SU-DHL-6 (cell line): ENCODE measurements at regions not wholly inside any gene's neighbourhood (a gene's known extent, or its start where the extent isn't known, plus 50 kb on each side); places are given as distances from the start of the nearest gene placed in this dataset.

ENCODE experiments used
- H2AFZ ChIP-seq: fragments of 200-600 bp; sonication (generic); 2 replicates; pipeline ENCODE4 v1.6.1; 2014; ENCODE audit warnings: low read depth, mild to moderate bottlenecking, moderate library complexity, mixed read lengths, antibody characterized with exemption, low read length; ENCODE audit not compliant: severe bottlenecking
- H3F3A ChIP-seq: fragments of 200-600 bp; shearing (Covaris generic); 2 replicates; pipeline ENCODE4 v1.6.0; 2016; ENCODE audit warnings: antibody characterized with exemption, mild to moderate bottlenecking; ENCODE audit not compliant: insufficient read depth
- H3K27ac ChIP-seq: fragments of 200-600 bp; sonication (generic); 2 replicates; pipeline ENCODE4 v1.5.1; 2016; ENCODE audit warnings: low read depth, mild to moderate bottlenecking, low read length, moderate library complexity, mixed read lengths
- H3K27me3 ChIP-seq: fragments of 200-600 bp; sonication (generic), shearing (Covaris generic); 2 replicates; pipeline ENCODE4 v1.6.0; 2014; ENCODE audit warnings: mild to moderate bottlenecking, low read length
- H3K36me3 ChIP-seq: fragments of 200-600 bp; sonication (generic); 2 replicates; pipeline ENCODE4 v1.6.1; 2014; ENCODE audit warnings: mild to moderate bottlenecking, low read length, mixed read lengths
- H3K4me2 ChIP-seq: fragments of 300-600, 200-600 bp; shearing (Covaris generic), sonication (generic); 2 replicates; pipeline ENCODE4 v1.6.0; 2014; ENCODE audit warnings: low read length, low read depth, mild to moderate bottlenecking; ENCODE audit not compliant: poor library complexity, severe bottlenecking
- H3K4me3 ChIP-seq: fragments of 200-600 bp; sonication (generic); 2 replicates; pipeline ENCODE4 v1.5.1; 2014; ENCODE audit warnings: antibody characterized with exemption, low read length, mild to moderate bottlenecking, mixed read lengths; ENCODE audit not compliant: insufficient read depth, poor library complexity, severe bottlenecking
- H3K79me2 ChIP-seq: fragments of 200-600 bp; sonication (generic); 2 replicates; pipeline ENCODE4 v1.6.1; 2014; ENCODE audit warnings: mild to moderate bottlenecking, low read length, moderate library complexity; ENCODE audit not compliant: insufficient read depth
- H3K9ac ChIP-seq: fragments of 200-600 bp; sonication (generic); 2 replicates; pipeline ENCODE4 v1.7.0; 2014; ENCODE audit warnings: mild to moderate bottlenecking, low read length
- H3K9me2 ChIP-seq: fragments of 200-600 bp; sonication (generic); replicated peaks from 2 replicates; pipeline ENCODE4 v1.6.1; 2014; ENCODE audit warnings: low read length; ENCODE audit not compliant: insufficient read depth
- H3K9me3 ChIP-seq: fragments of 200-600 bp; sonication (generic); 2 replicates; pipeline ENCODE4 v1.6.1; 2014; ENCODE audit warnings: low read length, mixed read lengths; ENCODE audit not compliant: insufficient read depth
- H4K20me1 ChIP-seq: fragments of 200-600 bp; sonication (generic); 2 replicates; pipeline ENCODE4 v1.6.1; 2014; ENCODE audit warnings: low read depth, mild to moderate bottlenecking, antibody characterized with exemption, low read length, moderate library complexity, mixed read lengths
- EZH2phosphoT487 ChIP-seq: fragments of 200-600 bp; sonication (generic), shearing (Covaris generic); conservative IDR thresholded peaks from 2 replicates; pipeline ENCODE4 v1.6.1; 2018; ENCODE audit warnings: mild to moderate bottlenecking, antibody characterized with exemption, low read length, moderate library complexity, mixed read lengths
- TF ChIP-seq, protein P1 (sequence below): fragments of 200-600 bp; sonication (generic); IDR thresholded peaks from one replicate; pipeline ENCODE4 v1.5.1; 2017; ENCODE audit warnings: antibody characterized with exemption, mild to moderate bottlenecking, low read length, moderate library complexity; ENCODE audit not compliant: insufficient read depth, poor library complexity, severe bottlenecking

DNA sequence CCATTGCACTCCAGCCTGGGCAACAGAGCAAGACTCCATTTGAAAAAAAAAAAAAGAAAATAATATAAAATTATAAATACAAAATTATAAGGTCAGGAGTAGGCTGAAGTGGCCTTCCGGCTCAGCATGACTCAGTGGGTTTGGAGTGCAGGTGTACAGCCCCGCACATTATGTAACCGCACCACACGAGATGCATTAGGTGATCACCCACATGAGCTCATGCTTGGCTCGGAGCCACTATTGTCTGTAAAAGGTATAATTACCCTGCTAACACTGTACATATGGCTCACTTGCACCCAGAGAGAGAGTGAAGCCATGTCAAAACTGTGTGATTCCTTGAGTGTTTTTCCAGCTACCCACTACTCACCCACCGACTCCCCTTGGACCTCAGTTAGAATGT is 557.0 kb downstream of the SLC6A15 start:
- Histone ChIP-seq H3K79me2 (no peaks in the 10 kb centered on the region), H3K36me3 (no peaks in the 10 kb centered on the region), H3K27me3 (no peaks in the 10 kb centered on the region), H2AFZ (no peak overlapping the region), H3K9ac (no peak overlapping the region), H3K9me2 (no peaks in the 10 kb centered on the region), H3K9me3 (no peaks in the 10 kb centered on the region), H3K4me3 (no peak overlapping the region), H3F3A (no peaks in the 10 kb centered on the region), H3K4me2 (no peak overlapping the region), H4K20me1 (no peaks in the 10 kb centered on the region), H3K27ac (no peak overlapping the region)
- TF ChIP-seq, protein P1, sequence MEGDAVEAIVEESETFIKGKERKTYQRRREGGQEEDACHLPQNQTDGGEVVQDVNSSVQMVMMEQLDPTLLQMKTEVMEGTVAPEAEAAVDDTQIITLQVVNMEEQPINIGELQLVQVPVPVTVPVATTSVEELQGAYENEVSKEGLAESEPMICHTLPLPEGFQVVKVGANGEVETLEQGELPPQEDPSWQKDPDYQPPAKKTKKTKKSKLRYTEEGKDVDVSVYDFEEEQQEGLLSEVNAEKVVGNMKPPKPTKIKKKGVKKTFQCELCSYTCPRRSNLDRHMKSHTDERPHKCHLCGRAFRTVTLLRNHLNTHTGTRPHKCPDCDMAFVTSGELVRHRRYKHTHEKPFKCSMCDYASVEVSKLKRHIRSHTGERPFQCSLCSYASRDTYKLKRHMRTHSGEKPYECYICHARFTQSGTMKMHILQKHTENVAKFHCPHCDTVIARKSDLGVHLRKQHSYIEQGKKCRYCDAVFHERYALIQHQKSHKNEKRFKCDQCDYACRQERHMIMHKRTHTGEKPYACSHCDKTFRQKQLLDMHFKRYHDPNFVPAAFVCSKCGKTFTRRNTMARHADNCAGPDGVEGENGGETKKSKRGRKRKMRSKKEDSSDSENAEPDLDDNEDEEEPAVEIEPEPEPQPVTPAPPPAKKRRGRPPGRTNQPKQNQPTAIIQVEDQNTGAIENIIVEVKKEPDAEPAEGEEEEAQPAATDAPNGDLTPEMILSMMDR = no peak
- no peak for TF ChIP-seq EZH2phosphoT487

DNA sequence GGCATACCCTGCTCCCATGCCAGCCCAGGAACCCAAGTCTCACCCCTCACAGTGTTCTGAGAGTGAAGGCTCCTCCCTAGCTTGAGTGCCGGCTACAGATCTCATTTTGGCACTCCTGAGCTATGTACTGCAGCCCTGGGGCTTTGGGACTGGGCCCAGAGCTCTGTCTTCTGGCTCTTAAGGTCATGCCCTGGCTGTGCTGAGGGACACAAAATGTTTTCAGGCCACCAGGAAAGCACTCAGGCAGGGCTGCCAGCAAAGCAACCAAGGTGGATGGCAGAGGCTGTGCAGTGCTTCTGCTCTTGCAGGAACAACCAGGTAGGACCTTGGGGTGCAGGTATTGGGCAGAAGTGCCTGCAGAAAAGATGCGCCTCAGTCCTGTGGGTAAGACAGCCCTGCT is 564.0 kb downstream of the SLC6A15 start:
- Histone ChIP-seq H3K4me2 (no peak overlapping the region), H3K9me2 (no peaks in the 10 kb centered on the region), H3K27ac (no peak overlapping the region), H3K9me3 (no peaks in the 10 kb centered on the region), H3K27me3 (no peaks in the 10 kb centered on the region), H3K79me2 (no peaks in the 10 kb centered on the region), H3F3A (no peaks in the 10 kb centered on the region), H3K36me3 (no peaks in the 10 kb centered on the region), H3K9ac (no peak overlapping the region), H2AFZ (no peak overlapping the region), H4K20me1 (no peaks in the 10 kb centered on the region), H3K4me3 (no peak overlapping the region)
- no peak for TF ChIP-seq EZH2phosphoT487
- TF ChIP-seq, protein P1 = no peak

DNA sequence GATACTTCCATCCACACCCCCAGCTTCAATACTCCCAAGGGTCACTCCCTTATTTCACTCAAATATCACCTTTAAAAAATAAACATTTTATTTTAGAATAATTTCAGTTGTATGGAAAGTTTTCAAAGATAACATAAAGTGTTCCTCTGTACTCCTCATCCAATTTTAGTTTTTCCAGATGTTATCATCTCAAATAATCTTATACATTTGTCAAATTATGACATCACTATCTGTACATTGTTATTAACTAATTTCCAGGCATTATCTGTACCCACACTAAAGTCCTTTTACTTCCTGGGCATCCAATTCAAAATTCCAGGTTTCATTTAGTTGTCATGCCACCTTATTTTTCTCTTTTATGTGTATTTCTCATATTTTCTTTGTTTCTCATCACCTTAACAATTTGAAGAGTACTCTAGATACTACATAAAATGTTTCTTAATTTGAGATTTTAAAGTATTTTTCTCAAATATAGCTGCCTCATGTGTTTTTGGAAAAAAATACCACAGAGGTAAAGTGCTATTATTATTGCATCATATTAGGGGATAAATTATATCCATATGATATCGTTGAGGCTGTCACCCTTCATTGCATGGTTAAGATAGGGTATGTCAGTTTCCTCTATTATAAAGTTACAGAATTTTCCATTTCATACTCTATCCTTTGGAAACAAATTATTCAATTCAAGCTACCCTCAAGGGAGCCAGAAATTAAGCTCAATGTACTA is 571.0 kb downstream of the SLC6A15 start:
- Histone ChIP-seq H4K20me1 (no peaks in the 10 kb centered on the region), H3K36me3 (no peaks in the 10 kb centered on the region), H3K9me3 (no peaks in the 10 kb centered on the region), H3K9me2 (no peaks in the 10 kb centered on the region), H3K79me2 (no peaks in the 10 kb centered on the region), H3K4me2 (no peak overlapping the region), H3K27ac (no peak overlapping the region), H3K4me3 (no peak overlapping the region), H3F3A (no peaks in the 10 kb centered on the region), H3K27me3 (no peaks in the 10 kb centered on the region), H3K9ac (no peak overlapping the region), H2AFZ (no peak overlapping the region)
- no peak for TF ChIP-seq EZH2phosphoT487
- TF ChIP-seq, protein P1 = no peak
